ENCODE measurements at regions not wholly inside any gene's neighbourhood (a gene's known extent, or its start where the extent isn't known, plus 50 kb on each side); places are given as distances from the start of the nearest gene placed in this dataset.

GRCh38 chr9:88313364-88314220, 74.7 kb upstream of the SPIN1 start:
- no peak overlapping the region for H3K4me3 ChIP-seq (replicated peaks; ENCODE audit: low read depth, low read length)
- DNase-seq (ENCODE audit: low read depth) = no peak
- TF ChIP-seq CTCF (IDR thresholded peaks at IDR 0.05; ENCODE audit: low read length, missing control alignments) = no peak

GRCh38 chr9:88312517-88313103, 75.6 kb upstream of the SPIN1 start:
- no peak for TF ChIP-seq CTCF (IDR thresholded peaks at IDR 0.05; ENCODE audit: low read length, missing control alignments)
- no peak for DNase-seq (ENCODE audit: low read depth)
- H3K4me3 ChIP-seq (replicated peaks; ENCODE audit: low read depth, low read length) = no peak overlapping the region

GRCh38 chr9:88312045-88312444, 76.2 kb upstream of the SPIN1 start:
- no peak overlapping the region for H3K4me3 ChIP-seq (replicated peaks; ENCODE audit: low read depth, low read length)
- no peak for DNase-seq (ENCODE audit: low read depth)
- no peak for TF ChIP-seq CTCF (IDR thresholded peaks at IDR 0.05; ENCODE audit: low read length, missing control alignments)

GRCh38 chr9:88310310-88310980, 77.8 kb upstream of the SPIN1 start:
- H3K4me3 ChIP-seq (replicated peaks; ENCODE audit: low read depth, low read length) = no peak overlapping the region
- TF ChIP-seq CTCF (IDR thresholded peaks at IDR 0.05; ENCODE audit: low read length, missing control alignments) = peak; percentile 3
- DNase-seq (ENCODE audit: low read depth) = peak; percentile 13

GRCh38 chr9:88308831-88309560, 79.2 kb upstream of the SPIN1 start:
- no peak for TF ChIP-seq CTCF (IDR thresholded peaks at IDR 0.05; ENCODE audit: low read length, missing control alignments)
- DNase-seq (ENCODE audit: low read depth) = no peak

GRCh38 chr9:88307136-88307535, 81.1 kb upstream of the SPIN1 start:
- no peak for TF ChIP-seq CTCF (IDR thresholded peaks at IDR 0.05; ENCODE audit: low read length, missing control alignments)

More at GRCh38 chr9:88308831-88309560, 79.2 kb upstream of the SPIN1 start:
- H3K4me3 ChIP-seq (replicated peaks; ENCODE audit: low read depth, low read length) = no peak overlapping the region

More at GRCh38 chr9:88307136-88307535, 81.1 kb upstream of the SPIN1 start:
- no peak for DNase-seq (ENCODE audit: low read depth)
- H3K4me3 ChIP-seq (replicated peaks; ENCODE audit: low read depth, low read length) = no peak overlapping the region
